Ishikawa (cell line): ENCODE measurements at regions not wholly inside any gene's neighbourhood (a gene's known extent, or its start where the extent isn't known, plus 50 kb on each side); places are given as distances from the start of the nearest gene placed in this dataset.

Experiments
- CEBPB ChIP-seq: IDR thresholded peaks from 2 replicates; pipeline ENCODE4 v1.6.1; 2012
- CREB1 ChIP-seq: IDR thresholded peaks from 2 replicates; pipeline ENCODE4 v1.6.1; 2012; ENCODE audit warnings: low read depth
- EGR1 ChIP-seq: IDR thresholded peaks from 2 replicates; pipeline ENCODE4 v1.6.1; 2012
- EP300 ChIP-seq: IDR thresholded peaks from 2 replicates; pipeline ENCODE4 v1.6.1; 2012; ENCODE audit warnings: borderline replicate concordance
- FOXM1 ChIP-seq: IDR thresholded peaks from 2 replicates; pipeline ENCODE4 v1.6.1; 2012; ENCODE audit warnings: low read depth, borderline replicate concordance
- NFIC ChIP-seq: IDR thresholded peaks from 2 replicates; pipeline ENCODE4 v1.6.1; 2012
- RAD21 ChIP-seq: IDR thresholded peaks from 2 replicates; pipeline ENCODE4 v1.6.1; 2012; ENCODE audit warnings: low read depth
- REST ChIP-seq: IDR thresholded peaks from 2 replicates; pipeline ENCODE4 v1.6.1; 2012; ENCODE audit warnings: low read depth, mild to moderate bottlenecking
- TAF1 ChIP-seq: IDR thresholded peaks from 2 replicates; pipeline ENCODE4 v1.6.1; 2012; ENCODE audit warnings: low read depth, mild to moderate bottlenecking
- TCF12 ChIP-seq: IDR thresholded peaks from 2 replicates; pipeline ENCODE4 v1.6.1; 2012; ENCODE audit warnings: low read depth
- TEAD4 ChIP-seq: IDR thresholded peaks from 2 replicates; pipeline ENCODE4 v1.6.1; 2012
- YY1 ChIP-seq: IDR thresholded peaks from 2 replicates; pipeline ENCODE4 v1.6.1; 2012; ENCODE audit warnings: low read depth
- ZBTB7A ChIP-seq: IDR thresholded peaks from 2 replicates; pipeline ENCODE4 v1.6.1; 2012; ENCODE audit warnings: low read depth
- TF ChIP-seq, protein P1 (sequence below): IDR thresholded peaks from 2 replicates; pipeline ENCODE4 v1.6.1; 2012
- TF ChIP-seq, protein P2 (sequence below): IDR thresholded peaks from 2 replicates; pipeline ENCODE4 v1.6.1; 2012

GRCh38 chr11:135061166-135061565 lies 649.1 kb upstream of the B3GAT1 start:
- TF ChIP-seq REST: no peak
- TF ChIP-seq, protein P1, sequence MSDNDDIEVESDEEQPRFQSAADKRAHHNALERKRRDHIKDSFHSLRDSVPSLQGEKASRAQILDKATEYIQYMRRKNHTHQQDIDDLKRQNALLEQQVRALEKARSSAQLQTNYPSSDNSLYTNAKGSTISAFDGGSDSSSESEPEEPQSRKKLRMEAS: no peak
- no peak for TF ChIP-seq EGR1
- TF ChIP-seq RAD21: no peak
- no peak for TF ChIP-seq TAF1
- no peak for TF ChIP-seq FOXM1
- no peak for TF ChIP-seq ZBTB7A
- TF ChIP-seq CREB1: no peak
- TF ChIP-seq, protein P2, sequence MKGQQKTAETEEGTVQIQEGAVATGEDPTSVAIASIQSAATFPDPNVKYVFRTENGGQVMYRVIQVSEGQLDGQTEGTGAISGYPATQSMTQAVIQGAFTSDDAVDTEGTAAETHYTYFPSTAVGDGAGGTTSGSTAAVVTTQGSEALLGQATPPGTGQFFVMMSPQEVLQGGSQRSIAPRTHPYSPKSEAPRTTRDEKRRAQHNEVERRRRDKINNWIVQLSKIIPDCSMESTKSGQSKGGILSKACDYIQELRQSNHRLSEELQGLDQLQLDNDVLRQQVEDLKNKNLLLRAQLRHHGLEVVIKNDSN: no peak
- TF ChIP-seq NFIC: no peak
- TF ChIP-seq TCF12: no peak
- no peak for TF ChIP-seq TEAD4
- TF ChIP-seq EP300: no peak
- no peak for TF ChIP-seq YY1
- no peak for TF ChIP-seq CEBPB

- no peak for TF ChIP-seq RAD21
- TF ChIP-seq TCF12: no peak
- TF ChIP-seq CEBPB: no peak
- TF ChIP-seq, protein P1: no peak
- TF ChIP-seq TAF1: no peak
- TF ChIP-seq CREB1: no peak
- no peak for TF ChIP-seq YY1
- no peak for TF ChIP-seq REST
- TF ChIP-seq ZBTB7A: no peak
- TF ChIP-seq, protein P2: no peak
- TF ChIP-seq NFIC: no peak
- TF ChIP-seq FOXM1: no peak
- TF ChIP-seq TEAD4: no peak
Measured at GRCh38 chr11:135046986-135047385, 634.9 kb upstream of the B3GAT1 start.

- TF ChIP-seq TEAD4 (no peak), ZBTB7A (no peak), EGR1 (no peak), FOXM1 (no peak)
- TF ChIP-seq, protein P2: no peak
Measured at GRCh38 chr11:135046556-135046955, 634.5 kb upstream of the B3GAT1 start.

DNA sequence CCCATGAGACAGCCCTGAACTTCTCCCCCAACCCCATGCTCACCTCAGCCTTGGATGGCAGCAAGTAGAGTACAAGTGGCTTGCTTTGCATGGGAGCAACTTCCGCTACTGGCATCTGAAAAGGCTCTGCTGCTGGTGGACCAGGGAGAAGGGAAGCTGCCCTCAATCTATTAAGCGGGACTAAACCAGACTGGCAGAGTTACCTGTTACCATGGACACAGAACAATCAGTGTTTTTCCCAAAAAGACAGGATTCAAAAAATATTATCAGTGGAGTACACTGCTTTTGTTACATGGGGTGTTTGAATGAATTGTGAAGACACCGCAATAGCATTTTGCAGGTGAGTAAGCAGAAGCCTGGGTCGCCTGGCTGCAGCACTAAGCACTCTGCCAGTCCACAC lies 631.4 kb upstream of the B3GAT1 start:
- TF ChIP-seq TAF1: no peak
- no peak for TF ChIP-seq ZBTB7A
- TF ChIP-seq, protein P2: no peak
- TF ChIP-seq CREB1: no peak
- TF ChIP-seq EP300: no peak
- no peak for TF ChIP-seq RAD21
- no peak for TF ChIP-seq CEBPB
- no peak for TF ChIP-seq TCF12
- TF ChIP-seq NFIC: no peak
- TF ChIP-seq, protein P1: no peak
- no peak for TF ChIP-seq YY1
- TF ChIP-seq FOXM1: no peak
- no peak for TF ChIP-seq EGR1
- TF ChIP-seq TEAD4: no peak
- no peak for TF ChIP-seq REST
